Ectodermal cell (in vitro differentiated cells): ENCODE measurements at regions not wholly inside any gene's neighbourhood (a gene's known extent, or its start where the extent isn't known, plus 50 kb on each side); places are given as distances from the start of the nearest gene placed in this dataset.
"Not testable (repeated sequence)": the region's sequence is repeated elsewhere in the genome, so short reads cannot be mapped to it uniquely, and the experiment has no call there.

Source experiments
- H3K27ac ChIP-seq: 2 replicates; pipeline ENCODE4 v1.7.0; 2013; ENCODE audit warnings: mild to moderate bottlenecking, low read depth, low read length; ENCODE audit not compliant: insufficient read depth, poor library complexity, severe bottlenecking
- H3K27me3 ChIP-seq: 2 replicates; pipeline ENCODE4 v1.7.0; 2013; ENCODE audit warnings: mild to moderate bottlenecking, low read length; ENCODE audit not compliant: insufficient read depth, control insufficient read depth, poor library complexity, severe bottlenecking
- H3K36me3 ChIP-seq: one replicate; pipeline ENCODE4 v1.7.0; 2013; ENCODE audit warnings: low read length; ENCODE audit not compliant: control insufficient read depth, insufficient read depth
- H3K4me1 ChIP-seq: one replicate; pipeline ENCODE4 v1.7.0; 2013; ENCODE audit warnings: low read length; ENCODE audit not compliant: control insufficient read depth, insufficient read depth
- H3K4me3 ChIP-seq: 2 replicates; pipeline ENCODE4 v1.7.0; 2013; ENCODE audit warnings: low read depth, low read length, control low read depth; ENCODE audit not compliant: insufficient read depth
- H3K9me3 ChIP-seq: 2 replicates; pipeline ENCODE4 v1.7.0; 2013; ENCODE audit warnings: mild to moderate bottlenecking, low read length, moderate library complexity; ENCODE audit not compliant: control insufficient read depth
- whole genome bisulfite sequencing, 2 experiments: methylation state at CpG; one replicate each; pipeline ENCODE4 v1.1.7; 2013; ENCODE audit warnings: missing lambda C conversion rate in 2 of 2; 5-methylcytosine and 5-hydroxymethylcytosine counted together

DNA sequence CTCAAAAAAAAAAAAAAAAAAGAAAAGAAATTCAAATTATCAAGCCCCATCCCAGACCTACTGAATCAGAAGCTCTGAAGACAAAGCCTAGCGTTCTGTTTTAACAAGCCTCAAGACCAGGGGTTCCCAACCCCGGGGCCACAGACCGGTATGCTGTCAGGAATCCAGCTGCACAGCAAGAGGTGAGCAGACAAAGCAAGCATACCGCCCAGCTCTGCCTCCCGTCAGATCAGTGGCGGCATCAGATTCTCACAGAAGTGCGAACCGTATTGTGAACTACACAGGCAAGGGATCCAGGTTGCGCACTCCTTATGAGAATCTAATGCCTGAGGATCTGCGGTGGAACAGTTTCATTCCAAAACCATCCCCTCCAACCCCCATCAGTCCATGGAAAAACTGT, 57.8 kb upstream of the RASAL2 start:
- H3K4me1 ChIP-seq, result no peaks in the 10 kb centered on the region
- H3K4me3 ChIP-seq, result no peak overlapping the region
- no peaks in the 10 kb centered on the region for H3K9me3 ChIP-seq
- H3K27ac ChIP-seq, result no peak overlapping the region
- no peaks in the 10 kb centered on the region for H3K27me3 ChIP-seq
- WGBS, 2 experiments, result 88% methylated on average over 10 of the region's 10 CpGs
- H3K36me3 ChIP-seq, result no peaks in the 10 kb centered on the region

DNA sequence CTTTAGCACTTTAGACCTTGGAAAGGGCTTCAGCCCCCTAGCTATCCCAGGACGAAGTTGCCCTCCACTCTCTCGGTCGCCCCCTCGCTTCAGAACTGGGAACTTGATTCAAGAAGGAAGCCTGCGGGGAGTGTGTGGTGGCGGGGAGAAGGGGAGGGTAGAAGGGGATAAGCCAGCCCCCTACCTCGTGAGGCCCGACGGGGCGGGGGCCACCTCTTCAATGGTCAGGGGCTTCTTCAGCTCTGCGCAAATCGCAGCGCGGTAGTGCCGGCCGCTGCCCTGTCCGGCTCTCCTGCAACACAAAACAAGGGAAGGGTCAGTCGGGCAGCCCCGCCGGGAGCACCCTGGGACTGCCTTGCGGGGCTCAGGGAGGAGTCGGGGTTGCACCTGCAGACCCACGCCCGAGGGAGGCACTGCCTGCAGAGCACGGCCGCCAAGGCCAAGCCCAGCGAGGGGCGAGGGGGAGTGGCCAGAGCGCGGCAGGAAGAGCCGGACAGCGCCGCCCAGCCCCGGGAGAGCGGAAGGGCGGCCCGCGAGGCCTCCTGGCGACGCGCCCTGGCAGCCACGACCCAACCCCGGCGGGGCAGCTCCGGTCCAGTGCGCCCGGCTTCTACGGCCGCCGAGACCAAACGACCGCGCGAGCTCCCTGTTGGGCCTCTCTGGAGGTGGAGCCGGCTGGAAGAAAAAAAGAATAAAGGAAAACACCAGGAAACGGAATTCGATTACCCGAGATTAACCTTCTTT, 56.2 kb upstream of the RASAL2 start:
- 63 to 64% methylated on average over 58 of the region's 58 CpGs for WGBS, 2 experiments
- H3K4me1 ChIP-seq, result no peaks in the 10 kb centered on the region
- no peaks in the 10 kb centered on the region for H3K36me3 ChIP-seq
- H3K27me3 ChIP-seq, result no peaks in the 10 kb centered on the region
- H3K4me3 ChIP-seq, result peak overlapping the region; percentile 10
- H3K27ac ChIP-seq, result no peak overlapping the region
- no peaks in the 10 kb centered on the region for H3K9me3 ChIP-seq

DNA sequence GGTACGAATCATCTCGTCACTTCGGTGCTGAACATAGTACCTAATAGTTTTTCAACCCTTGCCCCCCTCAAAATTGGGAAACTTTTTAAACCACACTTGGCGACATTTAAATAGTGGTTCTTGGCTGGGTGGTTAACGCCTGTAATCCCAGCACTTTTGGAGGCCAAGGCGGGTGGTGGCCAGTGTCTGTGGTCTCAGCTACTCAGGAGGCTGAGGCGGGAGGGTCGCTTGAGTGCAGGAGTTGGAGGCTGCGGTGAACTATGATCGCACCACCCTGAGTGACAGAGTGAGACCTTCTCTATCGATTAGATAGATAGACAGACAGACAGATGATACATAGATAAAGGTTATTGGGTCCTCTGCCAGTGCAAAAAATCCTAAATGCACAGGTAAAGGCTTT, 55.5 kb upstream of the RASAL2 start:
- Histone ChIP-seq H3K4me3 (no peak overlapping the region), H3K9me3 (no peaks in the 10 kb centered on the region), H3K27ac (no peak overlapping the region), H3K27me3 (no peaks in the 10 kb centered on the region), H3K36me3 (no peaks in the 10 kb centered on the region), H3K4me1 (no peaks in the 10 kb centered on the region)
- 94 to 96% methylated on average over 11 of the region's 11 CpGs for WGBS, 2 experiments

DNA sequence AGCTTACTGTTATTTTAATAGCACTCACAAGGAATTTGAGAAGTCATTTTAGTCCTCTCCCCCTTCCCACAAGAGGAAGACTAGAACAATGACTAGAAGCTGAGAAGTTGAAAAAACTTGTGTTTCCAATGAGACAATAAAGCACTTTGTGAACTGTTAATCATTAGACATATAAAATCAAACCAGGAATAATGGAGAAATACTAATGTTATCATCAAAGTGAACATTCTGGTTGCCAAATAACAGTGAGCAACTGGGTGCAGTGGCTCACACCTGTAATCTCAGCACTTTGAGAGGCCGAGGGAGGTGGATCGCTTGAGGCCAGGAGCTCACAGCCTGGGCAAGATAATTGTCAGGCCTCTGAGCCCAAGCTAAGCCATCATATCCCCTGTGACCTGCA, 54.0 kb upstream of the RASAL2 start:
- no peaks in the 10 kb centered on the region for H3K9me3 ChIP-seq
- H3K36me3 ChIP-seq, result no peaks in the 10 kb centered on the region
- no peaks in the 10 kb centered on the region for H3K27me3 ChIP-seq
- H3K27ac ChIP-seq, result no peak overlapping the region
- no peaks in the 10 kb centered on the region for H3K4me1 ChIP-seq
- 86 to 97% methylated on average over 2 of the region's 2 CpGs for WGBS, 2 experiments
- H3K4me3 ChIP-seq, result no peak overlapping the region

- not testable (repeated sequence) for H3K27ac ChIP-seq, H3K27me3 ChIP-seq, H3K4me3 ChIP-seq, H3K9me3 ChIP-seq, H3K36me3 ChIP-seq, H3K4me1 ChIP-seq
- 91 to 92% methylated on average over 4 of the region's 4 CpGs for WGBS, 2 experiments
These were observed 50.0 kb upstream of the RASAL2 start for GRCh38 chr1:178043940-178044339.
